Fibroblast of lung (primary cell): ENCODE measurements at regions not wholly inside any gene's neighbourhood (a gene's known extent, or its start where the extent isn't known, plus 50 kb on each side); places are given as distances from the start of the nearest gene placed in this dataset.

Experiments
- DNase-seq, 2 donors: peaks; one replicate each; pipeline versions ENCODE4 v3.0.0 to v3.0.0-alpha.2; 2010; ENCODE audit warnings: low read depth in 2 of 2
- H2AFZ ChIP-seq: 2 replicates; pipeline ENCODE4 v1.5.1; 2012; ENCODE audit warnings: low read length, control low read depth, inconsistent platforms
- H3K27ac ChIP-seq: 2 replicates; pipeline ENCODE4 v1.5.1; 2011; ENCODE audit warnings: low read length, control low read depth; ENCODE audit not compliant: insufficient read depth
- H3K27me3 ChIP-seq: 2 replicates; pipeline ENCODE4 v1.5.1; 2011; ENCODE audit warnings: mild to moderate bottlenecking, low read length; ENCODE audit not compliant: control insufficient read depth, insufficient read depth
- H3K36me3 ChIP-seq: 2 replicates; pipeline ENCODE4 v1.5.1; 2011; ENCODE audit warnings: low read length; ENCODE audit not compliant: control insufficient read depth, insufficient read depth
- H3K4me1 ChIP-seq: 2 replicates; pipeline ENCODE4 v1.5.1; 2011; ENCODE audit warnings: low read length; ENCODE audit not compliant: control insufficient read depth, insufficient read depth; ENCODE audit errors: extremely low read depth
- H3K4me2 ChIP-seq: 2 replicates; pipeline ENCODE4 v1.5.1; 2011; ENCODE audit warnings: low read length, control low read depth; ENCODE audit not compliant: insufficient read depth; ENCODE audit errors: extremely low read depth
- H3K4me3 ChIP-seq, 4 experiments: fragments of 200-600 bp in 1 of 4; sonication (generic) in 1 of 4; replicated peaks in 1 of 4; 2 replicates each; pipeline ENCODE4 v1.5.1; 2011 to 2016; ENCODE audit warnings: low read length in 4 of 4, low read depth in 3 of 4, mild to moderate bottlenecking in 3 of 4, control low read depth in 2 of 4, inconsistent platforms in 1 of 4, mixed read lengths in 1 of 4; ENCODE audit not compliant: insufficient read depth in 1 of 4; ENCODE audit errors: control extremely low read depth in 1 of 4
- H3K79me2 ChIP-seq: 2 replicates; pipeline ENCODE4 v1.5.1; 2012; ENCODE audit warnings: mild to moderate bottlenecking, low read length, inconsistent platforms; ENCODE audit not compliant: control insufficient read depth, insufficient read depth
- H3K9ac ChIP-seq: 2 replicates; pipeline ENCODE4 v1.5.1; 2011; ENCODE audit warnings: mild to moderate bottlenecking, low read length, control low read depth; ENCODE audit not compliant: insufficient read depth
- H3K9me3 ChIP-seq: 2 replicates; pipeline ENCODE4 v1.5.1; 2012; ENCODE audit warnings: low read depth, low read length; ENCODE audit not compliant: control insufficient read depth, insufficient read depth
- H4K20me1 ChIP-seq: 2 replicates; pipeline ENCODE4 v1.5.1; 2011; ENCODE audit warnings: low read length; ENCODE audit not compliant: control insufficient read depth, insufficient read depth; ENCODE audit errors: extremely low read depth
- CTCF ChIP-seq, 2 donors: IDR thresholded peaks in 1 of 2; conservative IDR thresholded peaks in 1 of 2; 1 replicate in 1 of 2; 2 replicates in 1 of 2; pipeline ENCODE4 v1.5.1; 2011 to 2012; ENCODE audit warnings: low read length in 2 of 2, control low read depth in 1 of 2, inconsistent platforms in 1 of 2, low read depth in 1 of 2, mild to moderate bottlenecking in 1 of 2
- EZH2 ChIP-seq: IDR thresholded peaks from 2 replicates; pipeline ENCODE4 v1.5.1; 2012; ENCODE audit warnings: low read length, control low read depth, mild to moderate bottlenecking; ENCODE audit errors: missing control alignments

GRCh38 chr22:47604563-47604962 lies 842.1 kb downstream of the TBC1D22A start:
- no peak for DNase-seq

GRCh38 chr22:47602732-47603131 lies 840.3 kb downstream of the TBC1D22A start:
- Histone ChIP-seq H3K27me3 (no peaks in the 10 kb centered on the region), H3K9ac (no peak overlapping the region), H3K4me3 (no peak overlapping the region), H2AFZ (no peak overlapping the region), H3K9me3 (no peaks in the 10 kb centered on the region), H3K4me2 (no peak overlapping the region), H3K36me3 (no peaks in the 10 kb centered on the region), H3K79me2 (no peaks in the 10 kb centered on the region), H4K20me1 (no peaks in the 10 kb centered on the region), H3K4me1 (no peaks in the 10 kb centered on the region), H3K27ac (no peak overlapping the region)
- no peak for DNase-seq
- TF ChIP-seq CTCF (conservative IDR thresholded peaks at IDR 0.05 in 1 of 2, IDR thresholded peaks at IDR 0.05 in 1 of 2; ENCODE audit: low read depth in 1 of 2, low read length in 2 of 2) (no peak), EZH2 (no peak)

More at GRCh38 chr22:47604563-47604962, 842.1 kb downstream of the TBC1D22A start:
- H3K9me3 ChIP-seq, result no peaks in the 10 kb centered on the region
- no peaks in the 10 kb centered on the region for H3K79me2 ChIP-seq
- H3K9ac ChIP-seq, result no peak overlapping the region
- H4K20me1 ChIP-seq, result no peaks in the 10 kb centered on the region
- H3K36me3 ChIP-seq, result no peaks in the 10 kb centered on the region
- H2AFZ ChIP-seq, result no peak overlapping the region
- TF ChIP-seq EZH2 (no peak), CTCF (conservative IDR thresholded peaks at IDR 0.05 in 1 of 2, IDR thresholded peaks at IDR 0.05 in 1 of 2; ENCODE audit: low read depth in 1 of 2, low read length in 2 of 2) (no peak)
- no peak overlapping the region for H3K27ac ChIP-seq
- H3K27me3 ChIP-seq, result no peaks in the 10 kb centered on the region
- H3K4me2 ChIP-seq, result no peak overlapping the region
- H3K4me3 ChIP-seq, result no peak overlapping the region
- H3K4me1 ChIP-seq, result no peaks in the 10 kb centered on the region

- Histone ChIP-seq H3K36me3 (no peaks in the 10 kb centered on the region), H2AFZ (no peak overlapping the region), H3K9ac (no peak overlapping the region), H3K27me3 (no peaks in the 10 kb centered on the region), H3K4me1 (no peaks in the 10 kb centered on the region), H3K9me3 (no peaks in the 10 kb centered on the region), H3K4me2 (no peak overlapping the region), H3K79me2 (no peaks in the 10 kb centered on the region), H3K27ac (no peak overlapping the region), H4K20me1 (no peaks in the 10 kb centered on the region), H3K4me3 (no peak overlapping the region)
- TF ChIP-seq CTCF (conservative IDR thresholded peaks at IDR 0.05 in 1 of 2, IDR thresholded peaks at IDR 0.05 in 1 of 2; ENCODE audit: low read depth in 1 of 2, low read length in 2 of 2) (no peak), EZH2 (no peak)
- no peak for DNase-seq
Observed at GRCh38 chr22:47601666-47602065, 839.2 kb downstream of the TBC1D22A start.
